GM12878 (cell line): ENCODE measurements at regions not wholly inside any gene's neighbourhood (a gene's known extent, or its start where the extent isn't known, plus 50 kb on each side); places are given as distances from the start of the nearest gene placed in this dataset.

ENCODE experiments used
- ATF7 ChIP-seq: fragments of 450-650 bp; IDR thresholded peaks from 2 replicates; pipeline ENCODE4 v1.6.1; 2016; ENCODE audit warnings: low read depth, mild to moderate bottlenecking
- CEBPB ChIP-seq, 2 experiments: fragments of 150-350 bp in 1 of 2; IDR thresholded peaks; 2 replicates each; pipeline ENCODE4 v1.6.1; 2012 to 2014; ENCODE audit warnings: low read depth in 2 of 2, low read length in 2 of 2, borderline replicate concordance in 1 of 2, inconsistent platforms in 1 of 2
- HDAC2 ChIP-seq: fragments of 200-600 bp; sonication (generic); IDR thresholded peaks from 2 replicates; pipeline ENCODE4 v1.6.1; 2017
- RAD21 ChIP-seq: IDR thresholded peaks from 2 replicates; pipeline ENCODE4 v1.6.1; 2011; ENCODE audit warnings: mild to moderate bottlenecking, low read depth, low read length, moderate library complexity; ENCODE audit not compliant: insufficient read depth
- RAD51 ChIP-seq: fragments of 450-650 bp; IDR thresholded peaks from 2 replicates; pipeline ENCODE4 v1.6.1; 2016; ENCODE audit warnings: moderate library complexity, mild to moderate bottlenecking, inconsistent platforms
- ZBED1 ChIP-seq: IDR thresholded peaks from 2 replicates; pipeline ENCODE4 v1.6.1; 2016; ENCODE audit warnings: borderline replicate concordance
- ZNF207 ChIP-seq: fragments of 450-650 bp; IDR thresholded peaks from 2 replicates; pipeline ENCODE4 v1.6.1; 2014; ENCODE audit warnings: antibody characterized with exemption, mild to moderate bottlenecking, borderline replicate concordance
- TF ChIP-seq, protein P1 (sequence below): IDR thresholded peaks from 2 replicates; pipeline ENCODE4 v1.6.1; 2011; ENCODE audit warnings: mild to moderate bottlenecking, low read depth, low read length, moderate library complexity; ENCODE audit not compliant: insufficient replicate concordance
- TF ChIP-seq, protein P2 (sequence below): IDR thresholded peaks from 2 replicates; pipeline ENCODE4 v1.6.1; 2011; ENCODE audit warnings: borderline replicate concordance, low read depth, mild to moderate bottlenecking, moderate library complexity, low read length; ENCODE audit not compliant: insufficient read depth, poor library complexity, severe bottlenecking
- TF ChIP-seq, protein P3 (sequence below): IDR thresholded peaks from 2 replicates; pipeline ENCODE4 v1.6.1; 2011; ENCODE audit warnings: borderline replicate concordance, low read depth, mild to moderate bottlenecking, moderate library complexity, mixed read lengths, low read length; ENCODE audit not compliant: insufficient read depth; ENCODE audit errors: extremely low read length
- TF ChIP-seq, protein P4 (sequence below): IDR thresholded peaks from 2 replicates; pipeline ENCODE4 v1.6.1; 2012; ENCODE audit warnings: low read length, inconsistent platforms
- TF ChIP-seq, protein P5 (sequence below), 3 experiments: IDR thresholded peaks in 2 of 3; conservative IDR thresholded peaks in 1 of 3; 2 replicates each; pipeline ENCODE4 v1.5.1; 2011; ENCODE audit warnings: low read depth in 3 of 3, low read length in 3 of 3, mild to moderate bottlenecking in 3 of 3, control low read depth in 2 of 3, moderate library complexity in 2 of 3, inconsistent platforms in 1 of 3, mixed read lengths in 1 of 3; ENCODE audit not compliant: control insufficient read depth in 2 of 3, insufficient read depth in 1 of 3; ENCODE audit errors: extremely low read depth in 1 of 3

DNA sequence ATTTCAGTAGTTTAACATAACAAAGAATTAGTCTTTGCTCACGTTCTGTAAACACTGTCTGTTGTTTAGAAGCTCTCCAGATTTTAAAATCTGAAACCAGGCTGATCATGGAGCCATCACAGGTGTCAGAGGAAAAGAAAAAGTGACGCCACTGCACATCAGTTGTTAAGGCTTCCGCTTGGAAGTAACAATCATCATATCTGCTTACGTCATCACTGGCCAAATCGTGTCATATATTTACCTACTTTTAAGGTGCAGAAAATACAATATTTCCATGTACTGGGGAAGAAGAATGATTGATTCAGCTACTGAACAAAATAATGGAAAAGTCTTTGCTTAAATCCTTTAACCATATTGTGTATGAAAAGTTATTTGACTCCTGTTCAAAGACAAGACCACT lies 382.6 kb upstream of the MC4R start:
- TF ChIP-seq ZNF207 (no peak), RAD21 (no peak), ZBED1 (no peak), ATF7 (no peak), CEBPB (IDR thresholded peaks at IDR 0.05; ENCODE audit: borderline replicate concordance in 1 of 2, low read depth in 2 of 2, low read length in 2 of 2) (no peak), RAD51 (no peak), HDAC2 (no peak)
- TF ChIP-seq, protein P1, sequence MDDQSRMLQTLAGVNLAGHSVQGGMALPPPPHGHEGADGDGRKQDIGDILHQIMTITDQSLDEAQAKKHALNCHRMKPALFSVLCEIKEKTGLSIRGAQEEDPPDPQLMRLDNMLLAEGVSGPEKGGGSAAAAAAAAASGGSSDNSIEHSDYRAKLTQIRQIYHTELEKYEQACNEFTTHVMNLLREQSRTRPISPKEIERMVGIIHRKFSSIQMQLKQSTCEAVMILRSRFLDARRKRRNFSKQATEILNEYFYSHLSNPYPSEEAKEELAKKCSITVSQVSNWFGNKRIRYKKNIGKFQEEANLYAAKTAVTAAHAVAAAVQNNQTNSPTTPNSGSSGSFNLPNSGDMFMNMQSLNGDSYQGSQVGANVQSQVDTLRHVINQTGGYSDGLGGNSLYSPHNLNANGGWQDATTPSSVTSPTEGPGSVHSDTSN, result no peak
- TF ChIP-seq, protein P2, sequence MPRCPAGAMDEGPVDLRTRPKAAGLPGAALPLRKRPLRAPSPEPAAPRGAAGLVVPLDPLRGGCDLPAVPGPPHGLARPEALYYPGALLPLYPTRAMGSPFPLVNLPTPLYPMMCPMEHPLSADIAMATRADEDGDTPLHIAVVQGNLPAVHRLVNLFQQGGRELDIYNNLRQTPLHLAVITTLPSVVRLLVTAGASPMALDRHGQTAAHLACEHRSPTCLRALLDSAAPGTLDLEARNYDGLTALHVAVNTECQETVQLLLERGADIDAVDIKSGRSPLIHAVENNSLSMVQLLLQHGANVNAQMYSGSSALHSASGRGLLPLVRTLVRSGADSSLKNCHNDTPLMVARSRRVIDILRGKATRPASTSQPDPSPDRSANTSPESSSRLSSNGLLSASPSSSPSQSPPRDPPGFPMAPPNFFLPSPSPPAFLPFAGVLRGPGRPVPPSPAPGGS, result no peak
- TF ChIP-seq, protein P3, sequence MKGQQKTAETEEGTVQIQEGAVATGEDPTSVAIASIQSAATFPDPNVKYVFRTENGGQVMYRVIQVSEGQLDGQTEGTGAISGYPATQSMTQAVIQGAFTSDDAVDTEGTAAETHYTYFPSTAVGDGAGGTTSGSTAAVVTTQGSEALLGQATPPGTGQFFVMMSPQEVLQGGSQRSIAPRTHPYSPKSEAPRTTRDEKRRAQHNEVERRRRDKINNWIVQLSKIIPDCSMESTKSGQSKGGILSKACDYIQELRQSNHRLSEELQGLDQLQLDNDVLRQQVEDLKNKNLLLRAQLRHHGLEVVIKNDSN, result no peak
- TF ChIP-seq, protein P4, sequence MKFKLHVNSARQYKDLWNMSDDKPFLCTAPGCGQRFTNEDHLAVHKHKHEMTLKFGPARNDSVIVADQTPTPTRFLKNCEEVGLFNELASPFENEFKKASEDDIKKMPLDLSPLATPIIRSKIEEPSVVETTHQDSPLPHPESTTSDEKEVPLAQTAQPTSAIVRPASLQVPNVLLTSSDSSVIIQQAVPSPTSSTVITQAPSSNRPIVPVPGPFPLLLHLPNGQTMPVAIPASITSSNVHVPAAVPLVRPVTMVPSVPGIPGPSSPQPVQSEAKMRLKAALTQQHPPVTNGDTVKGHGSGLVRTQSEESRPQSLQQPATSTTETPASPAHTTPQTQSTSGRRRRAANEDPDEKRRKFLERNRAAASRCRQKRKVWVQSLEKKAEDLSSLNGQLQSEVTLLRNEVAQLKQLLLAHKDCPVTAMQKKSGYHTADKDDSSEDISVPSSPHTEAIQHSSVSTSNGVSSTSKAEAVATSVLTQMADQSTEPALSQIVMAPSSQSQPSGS, result no peak
- TF ChIP-seq, protein P5, sequence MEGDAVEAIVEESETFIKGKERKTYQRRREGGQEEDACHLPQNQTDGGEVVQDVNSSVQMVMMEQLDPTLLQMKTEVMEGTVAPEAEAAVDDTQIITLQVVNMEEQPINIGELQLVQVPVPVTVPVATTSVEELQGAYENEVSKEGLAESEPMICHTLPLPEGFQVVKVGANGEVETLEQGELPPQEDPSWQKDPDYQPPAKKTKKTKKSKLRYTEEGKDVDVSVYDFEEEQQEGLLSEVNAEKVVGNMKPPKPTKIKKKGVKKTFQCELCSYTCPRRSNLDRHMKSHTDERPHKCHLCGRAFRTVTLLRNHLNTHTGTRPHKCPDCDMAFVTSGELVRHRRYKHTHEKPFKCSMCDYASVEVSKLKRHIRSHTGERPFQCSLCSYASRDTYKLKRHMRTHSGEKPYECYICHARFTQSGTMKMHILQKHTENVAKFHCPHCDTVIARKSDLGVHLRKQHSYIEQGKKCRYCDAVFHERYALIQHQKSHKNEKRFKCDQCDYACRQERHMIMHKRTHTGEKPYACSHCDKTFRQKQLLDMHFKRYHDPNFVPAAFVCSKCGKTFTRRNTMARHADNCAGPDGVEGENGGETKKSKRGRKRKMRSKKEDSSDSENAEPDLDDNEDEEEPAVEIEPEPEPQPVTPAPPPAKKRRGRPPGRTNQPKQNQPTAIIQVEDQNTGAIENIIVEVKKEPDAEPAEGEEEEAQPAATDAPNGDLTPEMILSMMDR (IDR thresholded peaks at IDR 0.05 in 2 of 3, conservative IDR thresholded peaks at IDR 0.05 in 1 of 3; ENCODE audit: control insufficient read depth in 2 of 3, extremely low read depth in 1 of 3, insufficient read depth in 1 of 3, low read depth in 3 of 3, low read length in 3 of 3), result no peak
